ENCODE measurements at regions not wholly inside any gene's neighbourhood (a gene's known extent, or its start where the extent isn't known, plus 50 kb on each side); places are given as distances from the start of the nearest gene placed in this dataset.

DNA sequence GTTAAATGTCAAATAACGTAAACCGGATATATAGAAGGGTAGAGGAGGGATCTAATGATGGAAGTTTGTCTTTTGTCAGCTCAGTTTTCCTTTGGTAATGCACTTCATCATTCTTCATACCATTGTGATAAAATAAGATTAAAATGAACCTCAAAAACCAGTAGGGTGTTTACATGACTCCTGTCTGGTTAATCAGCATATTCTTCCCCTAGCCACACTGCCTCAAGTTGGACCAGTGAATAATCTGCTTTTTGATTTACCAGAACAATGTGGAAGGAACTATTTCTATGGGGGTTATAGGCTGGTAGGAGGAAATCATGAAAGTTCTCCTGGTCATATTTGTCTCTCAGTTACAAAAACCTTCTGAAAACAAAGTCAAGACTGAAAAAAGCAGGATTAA, 634.7 kb downstream of the NCAM2 start:
- no peak for ATAC-seq (ENCODE audit: low FRiP score)
- no peak for TF ChIP-seq CTCF (IDR thresholded peaks at IDR 0.05)
- DNase-seq (ENCODE audit: low spot score) = no peak

DNA sequence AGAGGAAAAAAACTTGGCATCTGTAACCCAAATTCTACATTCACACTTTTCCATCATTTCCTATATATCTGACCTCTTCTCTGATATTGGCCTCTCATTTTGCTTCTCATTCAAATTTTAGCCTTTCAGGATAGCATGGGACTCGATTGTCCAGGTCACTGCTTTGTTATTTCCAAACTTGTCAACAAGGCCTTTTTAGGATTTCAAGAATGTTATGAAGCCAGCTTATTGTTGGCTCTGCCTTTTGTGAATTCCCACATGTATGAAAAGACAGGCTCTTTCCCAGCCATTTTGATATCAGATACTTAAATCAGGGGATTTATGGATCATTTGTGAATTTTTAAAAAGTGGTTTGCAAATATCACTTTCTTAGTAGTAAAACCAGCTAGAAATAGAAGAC, 663.5 kb downstream of the NCAM2 start:
- no peak for ATAC-seq (ENCODE audit: low FRiP score)
- DNase-seq (ENCODE audit: low spot score) = no peak
- TF ChIP-seq CTCF (IDR thresholded peaks at IDR 0.05) = no peak

GRCh38 chr21:21662776-21663175, 664.6 kb downstream of the NCAM2 start:
- no peak for TF ChIP-seq CTCF (IDR thresholded peaks at IDR 0.05)
- ATAC-seq (ENCODE audit: low FRiP score) (no peak), DNase-seq (ENCODE audit: low spot score) (no peak)

DNA sequence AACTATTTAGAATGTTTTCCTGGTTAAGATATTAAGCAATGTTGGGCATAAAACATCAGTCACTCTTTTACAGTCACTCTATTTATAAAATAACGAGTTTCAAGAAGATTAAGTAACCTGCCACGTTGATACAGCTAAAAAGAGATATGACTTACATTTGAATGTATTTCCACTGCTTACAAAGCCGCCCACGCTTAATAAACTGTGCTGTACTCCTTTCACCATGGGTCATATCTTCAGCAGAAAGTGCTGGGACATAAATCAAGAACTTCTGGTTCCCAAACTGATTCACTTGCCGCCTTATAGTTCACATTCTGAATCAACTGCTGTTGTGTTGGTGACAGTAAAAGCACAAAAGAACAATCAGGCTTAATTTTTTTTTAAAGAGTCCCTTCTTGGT, 666.7 kb downstream of the NCAM2 start:
- no peak for ATAC-seq (ENCODE audit: low FRiP score)
- DNase-seq (ENCODE audit: low spot score) = no peak
- no peak for TF ChIP-seq CTCF (IDR thresholded peaks at IDR 0.05)

DNA sequence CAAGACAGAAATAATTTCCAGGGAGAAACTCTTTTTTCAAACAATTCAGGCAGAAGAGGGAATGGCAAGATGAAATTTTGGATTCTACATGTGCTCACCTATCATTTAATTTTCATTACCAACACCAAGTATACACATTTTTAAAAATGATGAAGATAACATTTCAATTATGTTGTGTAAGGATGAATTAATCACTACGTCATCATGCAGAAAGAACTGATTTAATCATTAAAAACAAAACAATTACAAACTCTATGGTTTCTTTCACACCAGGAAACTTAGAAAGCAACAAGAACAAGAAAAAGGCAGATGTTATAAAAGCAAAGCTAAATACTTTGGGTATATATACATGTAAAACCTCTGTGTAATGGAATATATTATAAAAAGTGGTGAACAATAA, 668.5 kb downstream of the NCAM2 start:
- no peak for TF ChIP-seq CTCF (IDR thresholded peaks at IDR 0.05)
- no peak for ATAC-seq (ENCODE audit: low FRiP score)

GRCh38 chr21:21668198-21668597, 670.0 kb downstream of the NCAM2 start:
- DNase-seq (ENCODE audit: low spot score) (no peak), ATAC-seq (ENCODE audit: low FRiP score) (no peak)
- no peak for TF ChIP-seq CTCF (IDR thresholded peaks at IDR 0.05)

More for the DNA sequence above, 668.5 kb downstream of the NCAM2 start:
- no peak for DNase-seq (ENCODE audit: low spot score)

GRCh38 chr21:21673959-21674358, 675.8 kb downstream of the NCAM2 start:
- DNase-seq (ENCODE audit: low spot score) (no peak), ATAC-seq (ENCODE audit: low FRiP score) (no peak)
- TF ChIP-seq CTCF (IDR thresholded peaks at IDR 0.05) = no peak
